ENCODE measurements at regions not wholly inside any gene's neighbourhood (a gene's known extent, or its start where the extent isn't known, plus 50 kb on each side); places are given as distances from the start of the nearest gene placed in this dataset.

- TF ChIP-seq BHLHE40 (IDR thresholded peaks at IDR 0.05; ENCODE audit: borderline replicate concordance in 1 of 2, low read depth in 2 of 2, low read length in 1 of 2): no peak
- TF ChIP-seq EZH2 (IDR thresholded peaks at IDR 0.05; ENCODE audit: borderline replicate concordance, control insufficient read depth, low read depth, low read length): no peak
- TF ChIP-seq TARDBP (IDR thresholded peaks at IDR 0.05; ENCODE audit: borderline replicate concordance): no peak
- no peak for TF ChIP-seq BACH1 (IDR thresholded peaks at IDR 0.05; ENCODE audit: borderline replicate concordance)
- no peak for TF ChIP-seq CEBPB (IDR thresholded peaks at IDR 0.05; ENCODE audit: borderline replicate concordance in 1 of 2, low read depth in 2 of 2, low read length in 2 of 2)
- TF ChIP-seq EGR1 (IDR thresholded peaks at IDR 0.05; ENCODE audit: borderline replicate concordance in 1 of 2, low read depth in 2 of 2, low read length in 2 of 2): no peak
- no peak for TF ChIP-seq HDAC2 (IDR thresholded peaks at IDR 0.05)
- no peak for TF ChIP-seq CTCF (IDR thresholded peaks at IDR 0.05 in 2 of 3, conservative IDR thresholded peaks at IDR 0.05 in 1 of 3; ENCODE audit: control insufficient read depth in 2 of 3, extremely low read depth in 1 of 3, insufficient read depth in 1 of 3, low read depth in 3 of 3, low read length in 3 of 3)
- TF ChIP-seq, protein P1, sequence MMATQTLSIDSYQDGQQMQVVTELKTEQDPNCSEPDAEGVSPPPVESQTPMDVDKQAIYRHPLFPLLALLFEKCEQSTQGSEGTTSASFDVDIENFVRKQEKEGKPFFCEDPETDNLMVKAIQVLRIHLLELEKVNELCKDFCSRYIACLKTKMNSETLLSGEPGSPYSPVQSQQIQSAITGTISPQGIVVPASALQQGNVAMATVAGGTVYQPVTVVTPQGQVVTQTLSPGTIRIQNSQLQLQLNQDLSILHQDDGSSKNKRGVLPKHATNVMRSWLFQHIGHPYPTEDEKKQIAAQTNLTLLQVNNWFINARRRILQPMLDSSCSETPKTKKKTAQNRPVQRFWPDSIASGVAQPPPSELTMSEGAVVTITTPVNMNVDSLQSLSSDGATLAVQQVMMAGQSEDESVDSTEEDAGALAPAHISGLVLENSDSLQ (IDR thresholded peaks at IDR 0.05): no peak
- no peak for TF ChIP-seq TAF1 (IDR thresholded peaks at IDR 0.05; ENCODE audit: borderline replicate concordance, low read depth, low read length)
- TF ChIP-seq SUPT20H (IDR thresholded peaks at IDR 0.05; ENCODE audit: borderline replicate concordance, control insufficient read depth, low read depth, low read length): no peak
- TF ChIP-seq YY1 (IDR thresholded peaks at IDR 0.05; ENCODE audit: low read depth, low read length): no peak
- TF ChIP-seq BCLAF1 (IDR thresholded peaks at IDR 0.05): no peak
- no peak for TF ChIP-seq HCFC1 (IDR thresholded peaks at IDR 0.05; ENCODE audit: low read length)
Measured at GRCh38 chr18:73829146-73829545, 318.5 kb downstream of the FBXO15 start.
